ENCODE measurements at regions not wholly inside any gene's neighbourhood (a gene's known extent, or its start where the extent isn't known, plus 50 kb on each side); places are given as distances from the start of the nearest gene placed in this dataset.

- DNase-seq (ENCODE audit: low read depth in 4 of 4, low spot score in 2 of 4) = no peak
Observed at GRCh38 chr5:133669472-133669871, 57.1 kb upstream of the FSTL4 start.

- DNase-seq (ENCODE audit: low read depth in 4 of 4, low spot score in 2 of 4) = no peak
Observed at GRCh38 chr5:133668458-133668857, 56.1 kb upstream of the FSTL4 start.

- DNase-seq (ENCODE audit: low read depth in 4 of 4, low spot score in 2 of 4) = no peak
Observed at GRCh38 chr5:133667217-133667616, 54.9 kb upstream of the FSTL4 start.

GRCh38 chr5:133665571-133665970 lies 53.2 kb upstream of the FSTL4 start:
- no peak for DNase-seq (ENCODE audit: low read depth in 4 of 4, low spot score in 2 of 4)

- no peak for DNase-seq (ENCODE audit: low read depth in 4 of 4, low spot score in 2 of 4)
Observed at GRCh38 chr5:133664422-133664821, 52.1 kb upstream of the FSTL4 start.

GRCh38 chr5:133663397-133664054 lies 51.2 kb upstream of the FSTL4 start:
- no peak for DNase-seq (ENCODE audit: low read depth in 4 of 4, low spot score in 2 of 4)

- no peak for DNase-seq (ENCODE audit: low read depth in 4 of 4, low spot score in 2 of 4)
Observed at GRCh38 chr5:133662578-133662977, 50.2 kb upstream of the FSTL4 start.
